ENCODE measurements at regions not wholly inside any gene's neighbourhood (a gene's known extent, or its start where the extent isn't known, plus 50 kb on each side); places are given as distances from the start of the nearest gene placed in this dataset.
A peak's percentile ranks its signal among the peaks of the same experiment; 100 is the strongest.

DNA sequence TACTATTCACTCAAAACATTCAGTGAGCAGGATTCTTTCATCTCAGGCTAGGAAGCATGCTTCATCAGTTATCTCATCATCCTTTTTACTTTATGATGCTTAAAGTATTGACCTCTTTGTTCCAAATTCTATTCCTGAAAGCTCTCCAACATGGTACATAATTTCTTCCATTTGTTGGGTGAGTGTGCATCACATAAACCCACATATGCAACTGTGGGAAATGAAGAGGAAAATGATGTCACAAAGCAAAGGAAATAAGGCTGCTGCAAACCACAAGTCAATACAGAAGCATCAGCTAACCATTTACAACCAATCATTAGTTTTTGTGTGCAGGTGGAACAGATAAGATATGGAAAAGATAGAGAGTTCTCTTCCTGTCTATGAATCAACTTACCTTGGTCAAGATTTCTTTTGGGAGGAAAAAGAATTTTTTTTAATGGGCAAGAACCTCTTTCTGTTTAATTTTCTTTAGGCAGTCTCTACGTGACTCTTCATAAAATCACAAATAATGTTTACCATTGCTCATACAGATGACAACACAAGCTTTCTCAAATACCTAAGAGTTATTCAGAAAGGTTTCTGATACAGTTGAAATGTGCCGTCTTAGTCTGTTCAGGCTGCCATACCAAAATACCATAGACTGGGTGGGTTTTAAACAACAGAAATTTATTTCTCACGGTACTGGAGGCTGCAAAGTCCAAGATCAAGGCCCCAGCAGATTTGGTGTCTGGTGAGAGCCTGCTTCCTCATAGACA is 259.9 kb downstream of the ADGRG6 start:
- DNase-seq (ENCODE audit: low read depth, low spot score) = no peak

DNA sequence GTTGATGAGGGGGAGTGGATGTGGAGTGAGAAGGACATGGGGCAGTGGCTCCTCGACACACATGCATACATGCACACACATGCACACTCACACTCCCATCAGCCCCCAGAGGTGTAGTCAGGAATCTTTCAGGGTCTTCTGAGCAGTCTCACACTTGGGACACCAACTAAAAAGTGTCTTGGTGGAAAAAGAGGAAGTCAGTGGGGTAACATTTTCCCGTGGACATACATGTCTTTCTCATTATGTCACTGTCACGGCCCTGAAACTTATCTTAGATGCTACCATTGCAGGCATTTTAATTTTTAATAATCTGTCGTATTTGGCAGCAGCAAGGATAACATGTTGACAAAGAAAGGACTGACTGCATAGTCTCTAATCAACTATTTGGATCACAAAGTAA is 261.1 kb downstream of the ADGRG6 start:
- no peak for DNase-seq (ENCODE audit: low read depth, low spot score)

DNA sequence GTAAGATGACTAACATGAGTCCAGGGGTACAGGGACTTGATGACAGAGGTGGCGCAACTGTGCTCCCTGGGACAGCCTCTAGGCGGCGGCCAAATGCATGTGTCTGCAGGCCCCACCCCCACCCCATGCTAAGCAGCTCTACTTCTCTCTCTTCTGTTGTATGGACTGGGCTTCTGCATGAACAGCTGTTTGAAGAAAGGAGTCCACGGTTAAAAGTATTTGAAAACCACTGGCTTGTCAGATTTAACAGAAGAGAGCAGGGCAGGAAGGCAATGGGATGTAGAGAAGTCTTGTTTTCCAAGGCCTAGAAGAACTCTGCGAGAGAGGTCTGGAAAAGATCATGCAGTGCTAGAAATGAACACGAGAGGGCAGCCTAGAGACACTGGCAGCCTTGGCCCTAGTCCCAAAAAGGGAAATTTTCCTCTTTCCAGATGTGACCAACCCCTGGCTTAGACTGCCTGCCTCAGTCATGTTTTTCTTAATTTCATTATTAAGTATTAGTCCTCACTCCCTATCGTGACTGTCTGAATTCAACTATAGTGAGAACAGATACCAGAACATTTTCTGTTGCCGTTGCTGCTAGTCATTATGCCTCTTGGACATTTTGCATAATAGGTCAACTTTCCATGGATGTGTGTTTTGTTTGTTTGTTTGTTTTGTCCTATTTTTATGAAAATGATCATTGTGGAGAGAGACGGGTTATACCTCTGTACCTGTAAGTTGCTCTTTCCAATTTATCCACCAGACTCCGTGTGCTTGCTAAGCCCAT is 265.0 kb downstream of the ADGRG6 start:
- DNase-seq (ENCODE audit: low read depth, low spot score) = peak; percentile 24

DNA sequence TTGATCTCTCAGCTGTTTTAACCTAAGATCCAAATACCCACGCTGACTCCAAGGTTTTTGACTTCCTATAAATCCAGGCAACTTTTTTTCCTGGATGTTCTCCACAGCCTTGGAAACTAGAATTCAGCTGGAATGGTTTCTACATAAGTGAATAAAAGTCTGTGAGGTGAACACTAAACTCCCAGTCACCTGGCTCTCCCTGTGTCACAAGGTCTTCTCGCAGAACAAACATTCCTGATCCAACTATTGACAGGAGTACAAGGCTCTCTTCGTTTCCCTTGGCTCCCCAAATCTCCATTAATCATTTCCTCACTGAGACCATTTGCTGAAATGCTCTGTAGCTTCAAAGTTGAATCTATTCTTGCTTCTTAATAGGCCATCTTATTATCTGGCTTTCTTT is 265.7 kb downstream of the ADGRG6 start:
- DNase-seq (ENCODE audit: low read depth, low spot score) = no peak

DNA sequence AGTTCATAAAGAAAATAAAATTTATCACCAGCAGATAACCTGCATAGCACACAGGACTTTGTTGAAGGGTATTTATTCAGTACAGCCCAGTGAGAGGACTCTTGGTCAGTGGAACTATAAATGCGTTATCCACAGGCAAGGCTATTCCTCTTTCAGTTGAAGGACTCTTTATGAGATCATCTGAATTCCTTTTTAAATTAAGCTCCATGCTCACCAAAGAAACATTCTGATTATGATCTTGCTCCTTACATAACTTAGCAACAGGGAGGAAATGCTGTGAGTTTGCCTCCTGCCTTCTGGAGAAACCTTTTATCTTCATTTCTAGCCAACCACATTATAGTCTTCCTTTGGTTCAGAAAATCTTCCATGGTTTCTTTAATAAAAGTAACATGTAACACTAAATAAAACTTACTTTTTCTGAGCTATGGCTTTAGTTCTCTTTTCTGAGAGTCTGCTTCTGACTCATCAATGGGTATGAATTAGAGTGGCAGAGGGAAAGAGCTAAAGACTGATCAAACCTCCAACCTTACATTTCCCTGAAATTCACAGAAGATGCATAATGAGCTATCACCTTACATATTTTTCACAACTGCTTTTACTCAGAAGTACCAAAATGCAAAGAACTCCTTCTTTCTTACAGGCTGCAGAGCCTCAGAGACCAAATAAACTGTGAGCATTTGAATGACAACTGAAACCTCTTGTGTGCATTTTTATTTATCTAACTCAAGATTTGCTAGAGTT is 267.2 kb downstream of the ADGRG6 start:
- DNase-seq (ENCODE audit: low read depth, low spot score) = no peak

DNA sequence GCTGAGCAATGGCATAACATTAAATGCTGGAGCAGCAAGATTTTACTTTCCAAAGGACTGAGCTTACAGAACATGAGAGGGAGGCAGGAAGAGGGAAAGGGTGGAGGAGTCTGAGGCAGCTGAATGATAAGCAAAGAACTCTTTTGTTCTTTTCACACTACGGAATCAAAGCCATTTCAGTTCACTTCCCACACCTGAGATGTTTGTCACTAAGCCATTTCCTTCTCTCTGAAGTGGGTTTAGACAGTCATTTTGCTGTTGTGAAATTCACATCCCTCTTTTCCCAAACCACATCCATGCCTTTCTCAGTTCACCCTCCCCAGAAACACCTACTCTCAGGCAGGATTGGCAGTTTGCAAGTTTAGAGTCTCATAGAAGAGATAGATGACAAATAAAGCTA is 267.9 kb downstream of the ADGRG6 start:
- no peak for DNase-seq (ENCODE audit: low read depth, low spot score)

DNA sequence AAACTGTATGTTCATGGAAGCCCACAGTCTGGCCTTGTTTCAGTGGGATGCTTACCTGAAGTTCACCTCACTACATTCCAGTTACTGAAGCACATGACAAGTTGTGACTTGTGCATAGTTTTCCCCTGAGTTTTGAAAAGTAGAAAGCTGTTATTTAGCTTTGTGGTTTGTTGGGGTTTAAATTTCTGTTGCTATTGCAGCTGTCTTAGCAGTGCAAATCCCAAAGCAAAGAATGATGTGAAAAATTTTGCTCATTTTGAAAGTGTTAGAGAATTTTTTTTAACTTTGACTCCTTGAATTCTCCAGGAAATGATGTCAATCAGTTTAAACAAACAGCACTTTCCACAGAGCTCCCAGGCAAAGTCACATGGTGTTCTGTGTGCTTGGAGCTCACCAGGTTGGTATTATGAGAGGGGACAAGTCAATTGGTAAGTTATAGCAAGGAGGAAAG is 268.4 kb downstream of the ADGRG6 start:
- DNase-seq (ENCODE audit: low read depth, low spot score) = no peak

DNA sequence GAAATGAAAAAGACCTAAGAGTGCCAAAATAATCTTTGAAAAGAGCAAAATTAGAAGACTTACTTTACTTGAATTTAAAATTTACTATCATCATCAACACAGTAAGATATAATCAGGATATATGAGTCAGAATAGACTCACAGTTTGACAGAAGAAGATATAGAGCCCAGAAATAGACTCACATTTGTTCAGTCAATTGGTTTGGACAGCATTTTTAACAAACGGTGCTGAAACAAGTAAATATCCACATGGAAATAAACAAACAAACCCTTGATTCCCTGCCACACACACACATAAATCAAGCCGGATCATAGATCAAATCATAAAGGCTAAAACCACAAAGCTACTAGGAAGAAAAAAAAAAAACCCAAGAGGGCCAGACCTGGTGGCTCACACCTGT is 291.1 kb downstream of the ADGRG6 start:
- DNase-seq (ENCODE audit: low read depth, low spot score) = no peak

DNA sequence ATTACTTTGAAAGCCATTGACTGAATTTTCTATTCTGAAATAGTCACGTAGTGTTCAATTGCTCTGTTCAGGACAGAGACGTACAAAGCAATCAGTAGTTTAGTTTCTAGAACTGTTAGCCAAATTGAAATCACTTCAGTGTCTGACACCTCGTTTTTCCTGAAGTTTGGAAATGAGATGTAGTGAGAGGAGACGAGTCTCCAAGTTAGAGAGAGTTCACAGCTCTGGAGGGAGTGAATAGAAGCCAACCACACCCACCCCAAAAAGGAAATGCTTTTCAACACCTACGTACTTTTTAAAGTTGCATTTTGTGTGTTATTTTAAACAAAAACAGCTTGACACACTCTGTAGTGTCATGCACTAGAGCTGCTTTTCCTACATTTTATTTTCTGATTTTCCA is 296.0 kb downstream of the ADGRG6 start:
- DNase-seq (ENCODE audit: low read depth, low spot score) = no peak

DNA sequence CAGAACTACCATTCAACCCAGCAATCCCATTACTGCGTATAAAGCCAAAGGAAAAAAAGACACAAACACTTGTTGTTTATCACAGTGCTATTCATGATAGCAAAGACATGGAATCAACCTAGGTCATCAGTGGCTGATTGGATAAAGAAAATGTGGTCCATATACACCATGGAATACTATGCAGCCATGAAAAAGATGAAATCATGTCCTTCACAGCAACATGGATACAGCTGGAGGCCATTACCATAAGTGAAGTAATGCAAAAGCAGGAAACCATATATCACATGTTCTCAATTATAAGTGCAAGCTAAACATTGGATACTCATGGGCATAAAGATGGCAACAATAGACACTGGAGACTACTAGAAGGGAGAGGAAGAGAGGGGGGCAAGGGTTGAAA is 299.6 kb downstream of the ADGRG6 start:
- no peak for DNase-seq (ENCODE audit: low read depth, low spot score)

DNA sequence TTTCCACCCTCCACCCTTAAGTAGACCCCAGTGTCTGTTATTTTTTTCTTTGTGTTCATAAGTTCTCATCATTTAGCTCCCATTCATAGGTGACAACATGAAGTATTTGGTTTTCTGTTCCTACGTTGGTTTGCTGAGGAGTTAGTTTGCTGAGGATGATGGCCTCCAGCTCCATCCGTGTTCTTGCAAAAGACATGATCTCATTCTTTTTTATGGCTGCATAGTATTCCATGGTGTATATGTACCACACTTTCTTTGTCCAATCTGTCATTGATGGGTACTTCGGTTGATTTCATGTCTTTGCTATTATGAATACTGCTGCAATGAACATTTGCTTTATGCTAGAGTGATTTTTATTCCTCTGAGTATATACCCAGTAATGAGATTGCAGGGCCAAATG is 301.2 kb downstream of the ADGRG6 start:
- DNase-seq (ENCODE audit: low read depth, low spot score) = no peak

DNA sequence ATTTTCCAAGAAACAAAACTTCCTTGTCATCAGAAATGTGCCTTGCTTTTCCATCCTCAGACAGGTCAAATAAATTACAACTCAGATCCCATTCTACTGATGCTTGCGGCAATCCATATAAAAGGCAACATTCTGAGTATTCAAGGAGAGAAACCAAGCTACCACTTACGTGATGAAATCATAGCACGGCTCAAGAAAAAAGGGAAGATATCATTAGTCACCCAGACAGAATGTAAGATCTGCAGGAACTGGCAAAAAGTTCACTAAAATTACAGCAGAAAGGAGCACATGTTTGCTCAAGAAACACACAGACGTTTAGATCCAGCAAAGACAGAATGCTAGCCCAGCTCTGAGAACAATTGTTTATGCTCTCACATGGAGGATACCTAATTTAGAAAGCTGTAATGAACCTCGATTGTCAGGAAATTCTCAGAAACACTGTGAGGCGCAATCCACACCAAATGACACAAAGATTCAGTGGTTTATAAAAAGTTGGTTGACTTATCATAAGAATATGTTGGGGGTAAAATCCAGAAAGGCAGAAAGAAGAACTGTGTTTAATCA is 304.2 kb downstream of the ADGRG6 start:
- DNase-seq (ENCODE audit: low read depth, low spot score) = no peak

DNA sequence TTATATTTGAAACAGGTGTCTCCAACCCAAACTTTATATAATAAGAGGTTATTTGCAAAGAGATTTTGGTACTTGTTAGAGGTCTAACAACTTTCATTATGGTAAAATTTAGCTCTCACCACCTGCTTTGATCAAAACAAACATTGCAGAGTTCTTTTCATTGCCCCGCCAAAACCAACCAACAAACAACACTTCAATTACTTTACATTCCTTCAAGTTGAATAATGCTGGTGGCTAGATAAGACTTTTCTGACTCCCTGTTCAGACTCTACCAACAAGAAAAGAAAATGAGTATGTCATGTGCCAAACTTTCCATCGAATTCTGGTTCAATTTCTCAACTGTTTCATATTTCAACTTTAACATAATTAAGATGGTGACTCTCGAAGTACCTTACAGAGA is 311.1 kb downstream of the ADGRG6 start:
- DNase-seq (ENCODE audit: low read depth, low spot score) = no peak

DNA sequence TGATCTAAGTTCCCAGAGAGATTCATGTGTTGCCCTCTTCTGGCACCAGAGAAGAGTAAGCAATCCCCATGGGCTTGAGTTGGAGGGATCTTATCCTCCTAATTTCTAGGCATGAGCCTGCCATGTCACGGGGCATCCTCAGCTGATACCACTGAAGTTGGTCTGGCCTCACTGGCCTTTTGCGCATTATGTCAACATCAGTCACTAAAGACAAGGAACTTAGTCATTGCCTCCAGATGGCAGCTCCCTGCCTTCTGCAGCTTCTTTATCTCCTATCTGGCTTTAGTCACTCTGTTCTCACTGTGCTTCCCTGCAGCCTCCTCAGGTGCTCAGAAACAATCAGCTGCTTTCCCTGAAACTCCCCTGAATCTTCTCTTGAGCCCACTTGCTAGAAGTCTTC is 312.2 kb downstream of the ADGRG6 start:
- no peak for DNase-seq (ENCODE audit: low read depth, low spot score)

DNA sequence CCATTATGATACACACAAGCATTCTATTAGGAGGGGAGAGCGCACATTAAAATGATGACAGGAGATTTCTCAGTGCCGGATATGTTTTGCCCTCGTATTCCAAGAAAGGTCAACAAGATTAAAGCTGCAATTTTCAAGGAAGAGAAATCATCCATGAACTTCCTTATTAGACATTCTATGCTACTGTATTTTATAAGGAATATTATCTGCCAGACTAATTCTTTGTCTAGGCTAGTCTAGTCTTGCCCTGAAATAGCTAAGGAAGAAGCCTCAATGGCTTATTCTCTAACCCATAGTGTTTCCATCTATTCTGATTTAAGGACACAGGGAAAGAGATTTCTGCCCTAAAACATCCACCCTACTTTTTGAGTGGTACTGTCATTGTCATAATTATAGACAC is 315.4 kb downstream of the ADGRG6 start:
- DNase-seq (ENCODE audit: low read depth, low spot score) = no peak

DNA sequence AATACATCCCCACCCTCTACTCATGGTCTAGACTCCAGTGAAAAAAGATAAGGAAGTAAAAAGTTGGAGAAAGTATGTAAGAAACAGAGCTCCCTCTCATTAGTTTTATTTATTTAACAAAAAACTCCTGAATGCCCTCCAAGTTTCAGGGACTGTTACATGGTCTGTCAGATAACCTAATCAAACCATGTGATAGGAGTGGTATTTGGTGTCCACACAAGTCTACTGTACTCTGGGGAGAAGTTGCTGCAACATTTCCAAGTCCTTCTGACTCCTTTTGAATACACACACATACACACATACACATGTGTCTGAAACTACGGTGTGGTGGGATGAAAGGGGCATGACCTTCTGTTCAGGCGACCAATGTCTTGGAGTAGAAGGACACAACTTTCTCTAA is 320.0 kb downstream of the ADGRG6 start:
- no peak for DNase-seq (ENCODE audit: low read depth, low spot score)

DNA sequence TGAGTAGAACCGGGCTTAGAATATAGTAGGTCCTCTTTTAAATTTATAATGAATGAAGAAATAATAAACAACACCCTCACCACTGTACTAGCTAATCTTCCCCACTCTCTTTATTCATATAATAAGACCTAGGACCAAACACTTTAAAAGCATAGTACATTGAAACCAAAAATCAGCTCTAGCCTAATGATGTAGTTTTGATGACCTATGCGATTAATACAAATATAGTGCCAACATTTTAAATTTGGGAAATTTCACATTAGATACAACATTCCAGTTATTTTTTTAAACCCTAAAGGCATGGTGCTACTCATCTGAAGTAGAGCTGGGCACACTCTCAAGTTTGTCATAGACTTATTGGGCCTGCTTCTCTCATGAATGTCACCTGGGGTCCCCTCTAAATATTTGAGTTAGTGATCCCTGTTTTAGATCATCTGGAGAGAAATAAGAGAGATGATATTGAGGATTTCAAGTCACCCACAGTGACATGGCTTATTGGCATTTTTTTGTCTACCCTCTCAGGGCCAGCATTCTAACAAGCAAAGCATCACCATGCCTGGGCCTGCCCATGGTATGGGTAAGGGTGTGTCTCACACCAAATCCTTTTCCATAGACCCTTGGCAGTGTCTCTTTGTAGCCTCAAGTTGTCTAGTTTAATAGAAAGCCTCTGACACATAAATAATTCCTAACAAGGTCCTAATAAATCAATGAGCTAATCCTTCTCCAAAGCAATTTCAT is 319.8 kb downstream of the HIVEP2 start:
- DNase-seq (ENCODE audit: low read depth, low spot score) = no peak

DNA sequence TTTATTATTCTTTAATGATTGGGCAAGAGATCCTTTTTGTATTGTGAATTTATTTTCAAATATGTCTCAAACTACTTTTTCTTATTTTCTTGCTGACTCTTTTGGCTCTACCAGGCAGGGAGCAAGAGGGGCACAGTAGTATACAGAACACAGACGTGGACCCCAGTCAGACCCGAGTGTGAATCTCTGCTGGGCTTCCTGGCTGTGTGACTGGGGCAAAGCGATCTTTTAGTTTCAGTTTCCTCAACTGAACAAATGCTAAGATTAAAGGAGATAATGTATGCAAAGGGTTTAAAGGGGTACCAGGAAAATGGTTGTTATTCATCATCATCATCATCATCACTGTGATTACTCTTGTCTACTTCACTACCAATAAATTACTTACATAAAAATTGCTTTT is 317.5 kb downstream of the HIVEP2 start:
- no peak for DNase-seq (ENCODE audit: low read depth, low spot score)

DNA sequence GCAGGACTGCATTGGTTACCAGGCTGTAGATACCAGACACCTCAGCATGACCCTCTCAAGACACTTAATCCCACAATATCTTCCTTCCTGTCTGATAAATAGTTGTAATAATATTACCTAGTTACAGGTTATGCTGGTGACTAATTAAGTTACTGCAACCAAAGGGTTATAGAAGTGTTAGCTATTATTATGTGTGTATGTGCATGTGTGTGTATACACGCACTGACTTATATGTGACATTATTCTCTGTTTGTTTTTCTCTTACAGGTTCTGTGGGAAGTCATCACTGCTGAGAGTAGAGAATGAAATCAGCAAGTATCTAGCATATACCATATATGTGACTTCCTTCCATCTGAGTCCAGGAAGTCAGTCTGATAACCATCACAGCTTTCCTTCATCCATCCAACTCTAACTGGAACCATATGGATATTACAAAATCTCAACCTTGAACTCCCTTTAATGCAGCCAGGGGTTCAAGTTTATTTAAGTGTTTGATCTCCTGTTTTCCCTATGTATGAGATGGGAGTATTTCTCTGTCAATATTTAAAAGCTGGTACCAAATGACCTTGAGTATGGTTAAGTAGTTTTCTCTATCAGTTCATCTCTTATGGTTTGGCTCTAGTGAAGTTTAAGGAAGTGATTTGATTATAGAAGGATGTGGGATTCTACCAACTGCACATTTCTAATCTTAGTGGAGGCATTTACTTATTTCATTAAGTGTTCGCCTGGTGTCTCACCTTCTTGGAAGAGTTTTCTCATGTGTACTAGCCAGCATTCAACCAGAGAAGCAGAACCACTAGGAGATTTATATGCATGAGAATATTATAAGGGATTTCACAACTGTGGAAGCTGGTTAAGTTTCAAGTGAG is 313.2 kb downstream of the HIVEP2 start:
- DNase-seq (ENCODE audit: low read depth, low spot score) = no peak

DNA sequence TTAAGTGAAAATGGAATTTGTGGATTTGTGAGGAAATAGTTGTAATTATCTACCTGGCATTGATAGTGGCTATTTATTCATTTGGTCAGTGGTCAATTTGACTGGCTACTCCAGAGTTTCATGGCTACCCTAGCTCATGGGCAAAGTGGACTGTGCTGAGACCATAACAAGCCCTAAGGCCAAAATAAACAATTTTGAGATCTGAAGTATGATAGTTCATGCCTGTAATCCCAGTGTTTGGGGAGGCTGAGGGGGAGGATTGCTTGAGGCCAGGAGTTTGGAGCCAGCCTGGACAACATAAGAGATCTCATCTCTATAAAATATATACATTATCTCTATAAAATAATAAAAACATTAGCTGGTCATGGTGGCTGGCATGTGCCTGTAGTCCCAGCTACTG is 311.7 kb downstream of the HIVEP2 start:
- DNase-seq (ENCODE audit: low read depth, low spot score) = no peak

DNA sequence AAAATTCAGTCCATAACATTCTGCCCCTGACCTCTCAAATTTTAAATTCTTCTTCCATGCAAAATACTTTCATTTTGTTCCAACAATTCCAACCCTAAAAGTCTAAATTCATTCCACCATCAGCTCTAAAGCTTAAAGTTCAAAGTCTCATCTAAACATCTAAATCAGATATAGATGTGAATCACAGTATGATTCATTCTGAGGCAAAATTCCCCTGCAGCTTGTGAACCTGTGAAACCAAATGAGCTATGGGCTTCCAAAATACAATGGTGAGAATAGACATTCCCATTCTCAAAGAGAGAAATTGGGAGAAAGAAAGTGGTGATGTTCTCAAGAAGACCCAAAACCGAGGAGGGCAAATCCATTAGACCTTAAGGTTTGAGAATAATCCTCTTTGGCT is 309.8 kb downstream of the HIVEP2 start:
- no peak for DNase-seq (ENCODE audit: low read depth, low spot score)

Measured in activated naive CD8-positive, alpha-beta T cell treated with anti-CD3 and anti-CD28 coated beads, Interleukin-2, amount 50 U/mL, for 16 hours (primary cell).